MCF 10A (cell line): ENCODE measurements at regions not wholly inside any gene's neighbourhood (a gene's known extent, or its start where the extent isn't known, plus 50 kb on each side); places are given as distances from the start of the nearest gene placed in this dataset.

Experiments
- BruUV-seq: library from RNA; stranded (reverse); fragments of 400-500 nt; replicated peaks from 2 replicates; lab custom pipeline; 2021; lab: Mats Ljungman, UMichigan
- CTCF ChIA-PET: fragments of 300-600 bp; sonication (Branson Sonifier 250); formaldehyde crosslinking; extraction: SDS; loops from one replicate; lab custom pipeline; 2021; ENCODE audit warnings: antibody characterized with exemption, inconsistent platforms; lab: Yijun Ruan, JAX
- POLR2A ChIA-PET: fragments of 300-600, 350-650 bp; sonication (Branson Sonifier 250); formaldehyde crosslinking; extraction: SDS; loops from one replicate; lab custom pipeline; 2020; ENCODE audit warnings: antibody characterized with exemption, inconsistent platforms; lab: Yijun Ruan, JAX
- DNase-seq: peaks from one replicate; pipeline ENCODE4 v3.0.0-alpha.2; 2018; ENCODE audit not compliant: unreplicated experiment
- H3K27ac Mint-ChIP-seq: one replicate; pipeline ENCODE4 v1.8.0; 2022; ENCODE audit warnings: mild to moderate bottlenecking, low read depth, mixed read lengths; ENCODE audit not compliant: unreplicated experiment
- H3K27me3 Mint-ChIP-seq: one replicate; pipeline ENCODE4 v1.8.0; 2022; ENCODE audit warnings: mixed read lengths; ENCODE audit not compliant: insufficient read depth, unreplicated experiment
- H3K36me3 Mint-ChIP-seq: one replicate; pipeline ENCODE4 v1.8.0; 2022; ENCODE audit warnings: mild to moderate bottlenecking, moderate library complexity, mixed read lengths; ENCODE audit not compliant: insufficient read depth, unreplicated experiment
- H3K4me1 Mint-ChIP-seq: one replicate; pipeline ENCODE4 v1.8.0; 2022; ENCODE audit warnings: mixed read lengths; ENCODE audit not compliant: insufficient read depth, unreplicated experiment
- H3K4me3 Mint-ChIP-seq: one replicate; pipeline ENCODE4 v1.8.0; 2022; ENCODE audit warnings: mild to moderate bottlenecking, moderate library complexity, mixed read lengths; ENCODE audit not compliant: unreplicated experiment
- H3K9me3 Mint-ChIP-seq: one replicate; pipeline ENCODE4 v1.8.0; 2022; ENCODE audit warnings: mixed read lengths; ENCODE audit not compliant: unreplicated experiment
- intact Hi-C: fragments of 100-400 bp; cut with micrococcal nuclease; formaldehyde crosslinking; loops from 2 replicates; pipeline ENCODE4 v1.14.1; 2022
- TF ChIP-seq, protein P1 (sequence below): fragments of 200-600 bp; IDR thresholded peaks from one replicate; pipeline ENCODE4 v1.8.0; 2022; ENCODE audit warnings: antibody characterized with exemption, mild to moderate bottlenecking; ENCODE audit not compliant: unreplicated experiment

DNA sequence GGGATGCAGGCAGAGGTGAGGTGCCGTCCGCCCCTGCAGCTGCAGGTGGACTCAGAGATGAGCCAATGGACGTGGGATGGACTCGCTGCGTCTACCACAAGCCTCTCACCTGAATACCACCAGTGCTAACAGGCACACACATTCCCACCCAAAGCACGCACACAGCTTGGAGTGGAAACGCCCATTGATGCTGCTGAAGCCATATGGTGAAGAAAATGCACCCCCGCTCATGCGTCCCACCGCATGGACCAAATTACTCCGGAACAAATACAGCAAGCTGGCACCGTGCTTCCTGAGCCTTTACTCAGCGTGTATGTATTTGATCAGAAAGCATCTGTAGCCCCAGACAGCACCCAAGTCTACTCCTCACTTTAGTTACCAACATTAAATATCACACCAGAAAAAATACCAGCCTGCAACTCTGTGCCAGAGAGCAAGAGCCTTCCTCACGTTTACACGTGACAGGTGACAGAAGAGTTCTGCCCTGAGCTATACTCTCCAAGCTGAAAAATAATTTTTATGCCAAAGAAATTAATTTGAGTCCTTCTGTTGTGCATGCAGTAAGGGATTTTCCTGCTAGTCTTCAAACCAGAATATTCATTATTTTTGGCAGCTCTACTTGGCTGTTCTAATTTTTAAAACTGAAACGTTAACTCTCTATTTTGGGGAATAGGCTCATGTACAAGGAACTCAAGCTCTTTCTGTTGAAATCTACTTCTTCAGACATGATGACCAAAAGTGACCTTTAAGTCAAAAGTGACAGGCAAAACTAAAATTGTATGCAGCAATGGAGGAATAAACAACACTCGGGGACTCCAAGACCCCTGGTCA lies 58.2 kb upstream of the SYNDIG1 start:
- Mint-ChIP-seq H3K36me3 (no peaks in the 10 kb centered on the region), H3K9me3 (peaks cover 37% of the 10 kb centered on the region), H3K27ac (no peak overlapping the region), H3K4me3 (no peak overlapping the region), H3K4me1 (no peaks in the 10 kb centered on the region), H3K27me3 (no peaks in the 10 kb centered on the region)
- POLR2A ChIA-PET = no interaction called here
- TF ChIP-seq, protein P1, sequence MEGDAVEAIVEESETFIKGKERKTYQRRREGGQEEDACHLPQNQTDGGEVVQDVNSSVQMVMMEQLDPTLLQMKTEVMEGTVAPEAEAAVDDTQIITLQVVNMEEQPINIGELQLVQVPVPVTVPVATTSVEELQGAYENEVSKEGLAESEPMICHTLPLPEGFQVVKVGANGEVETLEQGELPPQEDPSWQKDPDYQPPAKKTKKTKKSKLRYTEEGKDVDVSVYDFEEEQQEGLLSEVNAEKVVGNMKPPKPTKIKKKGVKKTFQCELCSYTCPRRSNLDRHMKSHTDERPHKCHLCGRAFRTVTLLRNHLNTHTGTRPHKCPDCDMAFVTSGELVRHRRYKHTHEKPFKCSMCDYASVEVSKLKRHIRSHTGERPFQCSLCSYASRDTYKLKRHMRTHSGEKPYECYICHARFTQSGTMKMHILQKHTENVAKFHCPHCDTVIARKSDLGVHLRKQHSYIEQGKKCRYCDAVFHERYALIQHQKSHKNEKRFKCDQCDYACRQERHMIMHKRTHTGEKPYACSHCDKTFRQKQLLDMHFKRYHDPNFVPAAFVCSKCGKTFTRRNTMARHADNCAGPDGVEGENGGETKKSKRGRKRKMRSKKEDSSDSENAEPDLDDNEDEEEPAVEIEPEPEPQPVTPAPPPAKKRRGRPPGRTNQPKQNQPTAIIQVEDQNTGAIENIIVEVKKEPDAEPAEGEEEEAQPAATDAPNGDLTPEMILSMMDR = no peak
- intact Hi-C loops = no loop called here
- BruUV-seq = no TSS peak
- DNase-seq = no peak
- CTCF ChIA-PET = no interaction called here

GRCh38 chr20:24407151-24407550 lies 62.3 kb upstream of the SYNDIG1 start:
- Mint-ChIP-seq H3K4me1 (no peaks in the 10 kb centered on the region), H3K27ac (no peak overlapping the region), H3K9me3 (peaks cover 46% of the 10 kb centered on the region), H3K36me3 (no peaks in the 10 kb centered on the region), H3K27me3 (no peaks in the 10 kb centered on the region), H3K4me3 (no peak overlapping the region)
- TF ChIP-seq, protein P1 = no peak
- no peak for DNase-seq
- intact Hi-C loops = no loop called here
- CTCF ChIA-PET = interaction anchor here (0.6 kb wide), 1 partner anchor 10 kb away, joined by 3 read pairs; no protein-coding TSS in a partner anchor
- POLR2A ChIA-PET = no interaction called here
- BruUV-seq = no TSS peak

- TF ChIP-seq, protein P1 = no peak
- H3K36me3 Mint-ChIP-seq = no peaks in the 10 kb centered on the region
- no peaks in the 10 kb centered on the region for H3K27me3 Mint-ChIP-seq
- H3K27ac Mint-ChIP-seq = no peak overlapping the region
- no peaks in the 10 kb centered on the region for H3K4me1 Mint-ChIP-seq
- no peak for DNase-seq
- CTCF ChIA-PET = interaction anchor here (0.6 kb wide), 1 partner anchor 10 kb away, joined by 3 read pairs; no protein-coding TSS in a partner anchor
- intact Hi-C loops = no loop called here
- POLR2A ChIA-PET = no interaction called here
- BruUV-seq = no TSS peak
- no peak overlapping the region for H3K4me3 Mint-ChIP-seq
- H3K9me3 Mint-ChIP-seq = peaks cover 46% of the 10 kb centered on the region
Observed at GRCh38 chr20:24406750-24407149, 62.7 kb upstream of the SYNDIG1 start.

DNA sequence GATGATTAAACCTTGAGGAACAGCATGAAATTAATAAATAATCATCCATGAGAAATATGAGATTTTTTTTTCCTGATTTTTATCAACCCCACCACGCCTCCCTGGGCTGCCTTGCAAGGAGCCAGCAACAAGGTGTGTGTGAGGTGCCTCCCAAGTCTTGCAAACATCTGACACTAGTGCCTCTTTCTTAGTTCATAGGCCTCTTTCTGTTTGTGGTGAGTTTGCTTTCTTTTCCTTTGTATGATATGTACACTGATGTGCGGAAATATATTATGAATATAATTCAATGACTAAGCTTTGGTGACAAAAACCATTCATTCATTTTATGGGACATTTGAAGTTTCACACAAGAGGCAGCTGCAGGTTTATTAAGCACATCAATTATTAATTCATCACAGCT lies 63.2 kb upstream of the SYNDIG1 start:
- Mint-ChIP-seq H3K27ac (no peak overlapping the region), H3K4me1 (no peaks in the 10 kb centered on the region), H3K36me3 (no peaks in the 10 kb centered on the region), H3K4me3 (no peak overlapping the region), H3K9me3 (peaks cover 46% of the 10 kb centered on the region), H3K27me3 (no peaks in the 10 kb centered on the region)
- intact Hi-C loops = no loop called here
- no peak for DNase-seq
- ChIA-PET POLR2A (no interaction called here), CTCF (no interaction called here)
- TF ChIP-seq, protein P1 = no peak
- BruUV-seq = no TSS peak
